Activated CD4-positive, alpha-beta T cell treated with anti-CD3 and anti-CD28 coated beads, Interleukin-2, amount 10 ng/mL, durations not matched to agents 24 days and 14 days (primary cell): ENCODE measurements at regions not wholly inside any gene's neighbourhood (a gene's known extent, or its start where the extent isn't known, plus 50 kb on each side); places are given as distances from the start of the nearest gene placed in this dataset.

Source experiments
- DNase-seq: peaks from one replicate; pipeline ENCODE4 v3.0.0; 2022
- H3K27ac Mint-ChIP-seq: one replicate; pipeline ENCODE4 v1.8.0; 2022; ENCODE audit warnings: mild to moderate bottlenecking, mixed read lengths
- H3K27me3 Mint-ChIP-seq: one replicate; pipeline ENCODE4 v1.8.0; 2022; ENCODE audit warnings: mixed read lengths
- H3K36me3 Mint-ChIP-seq: one replicate; pipeline ENCODE4 v1.8.0; 2022; ENCODE audit warnings: low read depth, mild to moderate bottlenecking, mixed read lengths
- H3K4me1 Mint-ChIP-seq: one replicate; pipeline ENCODE4 v1.8.0; 2021; ENCODE audit warnings: mixed read lengths
- H3K4me3 Mint-ChIP-seq: one replicate; pipeline ENCODE4 v1.8.0; 2022; ENCODE audit warnings: mild to moderate bottlenecking, moderate library complexity, mixed read lengths
- H3K9me3 Mint-ChIP-seq: one replicate; pipeline ENCODE4 v1.8.0; 2021; ENCODE audit warnings: mixed read lengths
- intact Hi-C: fragments of 100-400 bp; cut with micrococcal nuclease; formaldehyde crosslinking; loops from one replicate; pipeline ENCODE4 v1.15.1; 2023

GRCh38 chr5:119879446-119879845, 250.1 kb downstream of the FAM170A start:
- intact Hi-C loops = no loop called here
- Mint-ChIP-seq H3K9me3 (no peaks in the 10 kb centered on the region), H3K4me1 (no peaks in the 10 kb centered on the region), H3K27ac (no peak overlapping the region), H3K36me3 (no peaks in the 10 kb centered on the region), H3K27me3 (no peaks in the 10 kb centered on the region), H3K4me3 (no peak overlapping the region)
- no peak for DNase-seq

GRCh38 chr5:119895066-119895465, 265.7 kb downstream of the FAM170A start:
- intact Hi-C loops = no loop called here
- Mint-ChIP-seq H3K27ac (no peak overlapping the region), H3K4me1 (no peaks in the 10 kb centered on the region), H3K4me3 (no peak overlapping the region), H3K36me3 (no peaks in the 10 kb centered on the region), H3K9me3 (no peaks in the 10 kb centered on the region), H3K27me3 (no peaks in the 10 kb centered on the region)
- DNase-seq = no peak

- Mint-ChIP-seq H3K4me3 (no peak overlapping the region), H3K27ac (no peak overlapping the region), H3K27me3 (no peaks in the 10 kb centered on the region), H3K9me3 (no peaks in the 10 kb centered on the region), H3K36me3 (no peaks in the 10 kb centered on the region), H3K4me1 (no peaks in the 10 kb centered on the region)
- intact Hi-C loops = no loop called here
- DNase-seq = no peak
These were observed 267.6 kb downstream of the FAM170A start for GRCh38 chr5:119896826-119897536.

DNA sequence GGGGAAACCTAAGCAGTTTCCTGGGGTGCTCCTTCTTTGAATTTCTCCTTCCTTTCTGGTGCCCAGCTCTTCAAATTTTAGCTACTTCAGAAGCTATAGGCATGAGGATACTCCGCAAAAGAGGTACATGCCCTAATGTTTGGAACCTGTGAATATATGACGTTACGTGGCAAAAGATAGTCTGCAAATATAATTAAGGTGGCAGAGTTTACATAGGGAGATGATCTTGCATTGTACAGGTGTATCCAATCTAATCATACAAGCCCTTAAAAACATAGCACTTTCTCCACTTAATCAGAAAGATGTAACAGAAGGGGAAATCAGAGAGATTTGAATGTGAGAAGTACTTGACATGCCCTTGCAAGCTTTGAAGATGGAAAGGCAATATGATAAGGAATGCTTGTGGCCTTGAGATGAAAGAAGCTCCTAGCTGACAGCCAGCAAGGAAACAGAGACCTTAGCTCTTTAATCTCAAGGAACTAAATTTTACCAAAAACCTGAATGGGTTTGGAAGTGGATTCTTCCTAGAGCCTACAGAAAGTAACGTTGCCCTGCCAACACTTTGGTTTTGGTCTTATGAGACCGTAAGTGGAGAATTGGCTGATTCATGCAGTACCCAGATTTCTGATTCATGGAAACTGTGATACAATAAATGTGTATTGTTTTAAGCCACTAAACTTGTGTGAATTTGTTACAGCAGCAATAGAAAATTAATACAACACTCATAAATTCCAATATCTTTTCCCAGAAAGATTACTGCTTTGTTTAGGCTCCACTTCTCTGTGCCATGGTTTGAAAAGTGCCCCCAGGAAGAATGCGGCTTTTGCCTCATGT, 268.4 kb downstream of the FAM170A start:
- Mint-ChIP-seq H3K4me1 (no peaks in the 10 kb centered on the region), H3K4me3 (no peak overlapping the region), H3K27ac (no peak overlapping the region), H3K27me3 (no peaks in the 10 kb centered on the region), H3K9me3 (no peaks in the 10 kb centered on the region), H3K36me3 (no peaks in the 10 kb centered on the region)
- no peak for DNase-seq
- intact Hi-C loops = no loop called here

DNA sequence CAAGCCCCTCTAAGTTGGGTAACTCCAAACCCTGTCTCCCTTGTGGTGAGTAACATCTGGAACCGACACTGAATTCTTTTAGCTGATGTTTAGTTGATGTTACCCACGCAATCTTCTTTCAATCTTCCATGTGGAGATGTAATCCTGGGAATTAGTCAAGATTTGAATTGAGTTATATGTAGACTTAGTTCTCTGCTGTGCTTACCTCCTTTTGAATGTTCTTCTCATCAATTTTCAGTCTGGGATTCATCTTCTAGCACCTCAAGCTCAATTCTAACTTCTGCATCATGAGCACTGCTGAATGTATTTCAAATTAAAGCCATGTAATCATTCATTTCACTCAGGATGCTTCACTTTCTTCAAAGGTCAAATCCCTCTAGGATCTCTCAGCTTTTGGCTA, 270.6 kb downstream of the FAM170A start:
- no peak overlapping the region for H3K4me3 Mint-ChIP-seq
- no peaks in the 10 kb centered on the region for H3K27me3 Mint-ChIP-seq
- no peaks in the 10 kb centered on the region for H3K36me3 Mint-ChIP-seq
- no peaks in the 10 kb centered on the region for H3K9me3 Mint-ChIP-seq
- H3K4me1 Mint-ChIP-seq = no peaks in the 10 kb centered on the region
- no peak for DNase-seq
- intact Hi-C loops = no loop called here
- no peak overlapping the region for H3K27ac Mint-ChIP-seq

- H3K9me3 Mint-ChIP-seq = no peaks in the 10 kb centered on the region
- H3K36me3 Mint-ChIP-seq = no peaks in the 10 kb centered on the region
- no peaks in the 10 kb centered on the region for H3K4me1 Mint-ChIP-seq
- H3K27me3 Mint-ChIP-seq = no peaks in the 10 kb centered on the region
- H3K4me3 Mint-ChIP-seq = no peak overlapping the region
- intact Hi-C loops = no loop called here
- H3K27ac Mint-ChIP-seq = no peak overlapping the region
- no peak for DNase-seq
These were observed 273.2 kb downstream of the FAM170A start for GRCh38 chr5:119902593-119902992.

- Mint-ChIP-seq H3K27me3 (no peaks in the 10 kb centered on the region), H3K4me3 (no peak overlapping the region), H3K4me1 (no peaks in the 10 kb centered on the region), H3K27ac (no peak overlapping the region), H3K36me3 (no peaks in the 10 kb centered on the region), H3K9me3 (no peaks in the 10 kb centered on the region)
- intact Hi-C loops = no loop called here
- DNase-seq = no peak
These were observed 284.1 kb downstream of the FAM170A start for GRCh38 chr5:119913425-119913824.

DNA sequence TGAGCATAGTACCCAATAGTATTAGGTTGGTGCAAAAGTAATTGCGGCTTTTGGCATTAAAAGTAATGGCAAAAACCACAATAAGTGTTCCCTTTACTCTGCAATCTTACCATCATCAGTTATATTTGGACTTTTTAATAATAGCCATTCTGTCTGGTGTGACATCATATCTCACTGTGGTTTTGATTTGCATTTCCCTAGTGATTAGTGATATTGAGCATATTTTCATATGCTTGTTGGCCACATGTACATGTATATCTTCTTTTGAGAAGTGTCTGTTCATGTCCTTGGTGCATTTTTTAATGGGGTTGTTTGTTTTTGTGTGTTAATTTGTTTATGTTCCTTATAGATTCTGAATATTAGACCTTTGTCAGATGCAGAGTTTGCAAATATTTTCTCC, 289.9 kb downstream of the FAM170A start:
- H3K4me1 Mint-ChIP-seq = no peaks in the 10 kb centered on the region
- no peaks in the 10 kb centered on the region for H3K9me3 Mint-ChIP-seq
- intact Hi-C loops = no loop called here
- no peaks in the 10 kb centered on the region for H3K27me3 Mint-ChIP-seq
- H3K36me3 Mint-ChIP-seq = no peaks in the 10 kb centered on the region
- H3K4me3 Mint-ChIP-seq = no peak overlapping the region
- DNase-seq = no peak
- no peak overlapping the region for H3K27ac Mint-ChIP-seq

- no peak overlapping the region for H3K27ac Mint-ChIP-seq
- no peaks in the 10 kb centered on the region for H3K36me3 Mint-ChIP-seq
- no peaks in the 10 kb centered on the region for H3K9me3 Mint-ChIP-seq
- no peaks in the 10 kb centered on the region for H3K27me3 Mint-ChIP-seq
- intact Hi-C loops = no loop called here
- no peak for DNase-seq
- H3K4me1 Mint-ChIP-seq = no peaks in the 10 kb centered on the region
- no peak overlapping the region for H3K4me3 Mint-ChIP-seq
These were observed 296.9 kb downstream of the FAM170A start for GRCh38 chr5:119926301-119926700.

GRCh38 chr5:119928974-119929373, 299.6 kb downstream of the FAM170A start:
- no peaks in the 10 kb centered on the region for H3K36me3 Mint-ChIP-seq
- H3K4me1 Mint-ChIP-seq = no peaks in the 10 kb centered on the region
- no peaks in the 10 kb centered on the region for H3K9me3 Mint-ChIP-seq
- intact Hi-C loops = no loop called here
- H3K27ac Mint-ChIP-seq = no peak overlapping the region
- no peak for DNase-seq
- no peak overlapping the region for H3K4me3 Mint-ChIP-seq
- H3K27me3 Mint-ChIP-seq = no peaks in the 10 kb centered on the region

DNA sequence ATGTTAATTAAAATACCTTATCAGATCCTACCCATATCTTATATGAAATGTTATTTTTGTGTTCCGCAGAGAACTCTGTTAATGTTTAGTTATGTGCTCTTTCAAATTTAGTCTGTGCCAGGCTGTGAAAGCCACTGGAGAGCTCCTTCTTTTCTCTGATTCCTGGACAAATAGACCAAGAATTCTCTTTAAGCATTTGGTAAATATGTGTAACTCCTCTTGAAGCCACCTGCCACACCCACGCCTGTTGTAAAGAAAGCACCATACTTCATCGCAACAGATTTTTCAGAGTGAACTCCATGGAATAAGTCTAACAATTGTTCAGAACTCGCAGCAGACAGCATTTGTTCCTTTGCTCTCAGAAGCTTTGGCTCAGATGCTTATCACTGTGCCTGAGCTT, 301.1 kb downstream of the FAM170A start:
- H3K9me3 Mint-ChIP-seq = no peaks in the 10 kb centered on the region
- no peak overlapping the region for H3K27ac Mint-ChIP-seq
- no peak overlapping the region for H3K4me3 Mint-ChIP-seq
- H3K36me3 Mint-ChIP-seq = no peaks in the 10 kb centered on the region
- intact Hi-C loops = no loop called here
- no peak for DNase-seq
- H3K27me3 Mint-ChIP-seq = no peaks in the 10 kb centered on the region
- no peaks in the 10 kb centered on the region for H3K4me1 Mint-ChIP-seq

DNA sequence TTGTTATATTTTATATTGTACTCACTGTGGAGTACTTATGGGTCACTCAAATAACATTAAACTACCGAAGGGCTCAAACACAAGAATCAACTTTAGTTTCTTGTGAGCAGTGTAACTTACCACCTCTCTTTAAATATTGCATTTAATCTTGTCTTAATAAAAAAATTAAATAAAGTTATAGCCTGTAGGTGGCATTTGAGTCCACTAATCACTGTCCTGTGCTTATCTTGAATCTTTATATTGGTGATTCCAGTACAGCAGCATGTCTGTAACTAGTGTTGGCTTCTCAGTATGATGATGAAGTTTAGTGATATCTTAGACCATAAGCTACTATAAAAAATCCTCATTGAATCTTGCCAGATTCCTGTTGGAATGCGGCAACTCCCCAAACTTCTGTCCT, 313.8 kb downstream of the FAM170A start:
- Mint-ChIP-seq H3K27ac (no peak overlapping the region), H3K4me1 (no peaks in the 10 kb centered on the region), H3K36me3 (no peaks in the 10 kb centered on the region), H3K4me3 (no peak overlapping the region), H3K9me3 (no peaks in the 10 kb centered on the region), H3K27me3 (no peaks in the 10 kb centered on the region)
- no peak for DNase-seq
- intact Hi-C loops = no loop called here

- Mint-ChIP-seq H3K4me3 (no peak overlapping the region), H3K36me3 (no peaks in the 10 kb centered on the region), H3K27me3 (no peaks in the 10 kb centered on the region), H3K9me3 (no peaks in the 10 kb centered on the region), H3K4me1 (no peaks in the 10 kb centered on the region), H3K27ac (no peak overlapping the region)
- DNase-seq = no peak
- intact Hi-C loops = no loop called here
These were observed 316.3 kb downstream of the FAM170A start for GRCh38 chr5:119945691-119946090.

- intact Hi-C loops = no loop called here
- Mint-ChIP-seq H3K4me3 (no peak overlapping the region), H3K27me3 (no peaks in the 10 kb centered on the region), H3K9me3 (no peaks in the 10 kb centered on the region), H3K27ac (no peak overlapping the region), H3K4me1 (no peaks in the 10 kb centered on the region), H3K36me3 (no peaks in the 10 kb centered on the region)
- DNase-seq = no peak
These were observed 318.8 kb downstream of the FAM170A start for GRCh38 chr5:119948162-119948561.
